Mammary epithelial cell (primary cell): ENCODE measurements at regions not wholly inside any gene's neighbourhood (a gene's known extent, or its start where the extent isn't known, plus 50 kb on each side); places are given as distances from the start of the nearest gene placed in this dataset.

Experiments used
- CTCF ChIP-seq, 2 donors: IDR thresholded peaks in 1 of 2; conservative IDR thresholded peaks in 1 of 2; 2 replicates each; pipeline ENCODE4 v1.5.1; 2011 to 2012; ENCODE audit warnings: inconsistent platforms in 2 of 2, low read length in 2 of 2, mild to moderate bottlenecking in 2 of 2, control low read depth in 1 of 2, low read depth in 1 of 2; ENCODE audit not compliant: insufficient read depth in 1 of 2; ENCODE audit errors: extremely low read depth in 1 of 2
- EZH2 ChIP-seq: IDR thresholded peaks from 2 replicates; pipeline ENCODE4 v1.6.1; 2012; ENCODE audit warnings: low read length, inconsistent platforms, borderline replicate concordance

DNA sequence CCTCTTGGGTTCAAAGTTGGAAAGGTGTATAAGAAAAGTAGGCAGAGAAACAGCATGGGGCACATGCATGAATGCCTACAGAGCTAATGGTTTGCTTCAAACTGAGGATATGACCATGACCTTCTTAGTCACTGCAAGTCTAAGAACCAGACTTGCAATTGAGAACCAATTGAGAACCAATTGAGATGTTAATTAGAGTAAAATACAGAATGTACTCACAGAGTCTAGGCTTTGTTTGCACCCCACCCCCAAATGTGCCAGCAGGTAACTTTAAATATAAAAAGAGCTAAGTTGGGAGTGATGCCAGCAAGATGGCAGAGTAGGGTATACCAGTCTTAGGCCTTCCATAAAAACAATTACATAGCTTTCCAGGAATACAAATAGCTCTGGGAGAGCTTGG, 227.3 kb upstream of the ALG10 start:
- TF ChIP-seq CTCF (conservative IDR thresholded peaks at IDR 0.05 in 1 of 2, IDR thresholded peaks at IDR 0.05 in 1 of 2; ENCODE audit: extremely low read depth in 1 of 2, insufficient read depth in 1 of 2, low read depth in 1 of 2, low read length in 2 of 2) (no peak), EZH2 (no peak)
